Stomach (tissue), 4 donors: ENCODE measurements at regions not wholly inside any gene's neighbourhood (a gene's known extent, or its start where the extent isn't known, plus 50 kb on each side); places are given as distances from the start of the nearest gene placed in this dataset.

Source experiments
- EP300 ChIP-seq: sonication (generic); formaldehyde crosslinking; IDR thresholded peaks from one replicate; pipeline ENCODE4 v1.6.1; 2017; ENCODE audit warnings: antibody characterized with exemption
- POLR2A ChIP-seq, 4 donors: fragments of 450-650 bp; IDR thresholded peaks; one replicate each; pipeline ENCODE4 v1.6.1; 2016; ENCODE audit warnings: antibody characterized with exemption in 4 of 4, control low read depth in 2 of 4, mild to moderate bottlenecking in 1 of 4, moderate library complexity in 1 of 4
- POLR2AphosphoS5 ChIP-seq, 3 donors: sonication (generic); formaldehyde crosslinking; IDR thresholded peaks; one replicate each; pipeline ENCODE4 v1.6.1; 2016; ENCODE audit warnings: antibody characterized with exemption in 3 of 3
- TF ChIP-seq, protein P1 (sequence below), 7 experiments: fragments of 450-650 bp in 4 of 7; fragments of 200-600 bp in 3 of 7; sonication (generic) in 3 of 7; IDR thresholded peaks; one replicate each; pipeline ENCODE4 v1.5.1; 2016 to 2019; ENCODE audit warnings: antibody characterized with exemption in 7 of 7, control low read depth in 2 of 7, mild to moderate bottlenecking in 1 of 7

DNA sequence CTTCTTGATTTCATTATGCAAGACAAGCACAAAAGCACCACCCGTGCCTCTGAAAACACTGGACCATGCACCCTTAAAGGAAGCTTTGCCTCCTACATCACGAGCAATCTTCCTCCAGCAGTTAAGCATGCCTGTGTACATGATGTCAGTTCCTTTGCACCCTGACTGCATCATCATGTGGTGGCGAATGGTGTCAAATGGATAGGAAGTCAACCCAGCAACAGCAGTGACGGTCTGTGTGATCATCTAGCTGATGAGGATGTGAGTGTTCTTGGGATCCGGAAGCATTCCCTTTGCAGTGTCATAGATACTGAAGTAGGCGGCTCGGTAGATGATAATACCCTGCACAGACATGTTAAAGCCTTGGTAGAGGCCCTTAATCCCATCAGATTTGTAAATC lies 240.7 kb upstream of the FAM98A start:
- TF ChIP-seq, protein P1, sequence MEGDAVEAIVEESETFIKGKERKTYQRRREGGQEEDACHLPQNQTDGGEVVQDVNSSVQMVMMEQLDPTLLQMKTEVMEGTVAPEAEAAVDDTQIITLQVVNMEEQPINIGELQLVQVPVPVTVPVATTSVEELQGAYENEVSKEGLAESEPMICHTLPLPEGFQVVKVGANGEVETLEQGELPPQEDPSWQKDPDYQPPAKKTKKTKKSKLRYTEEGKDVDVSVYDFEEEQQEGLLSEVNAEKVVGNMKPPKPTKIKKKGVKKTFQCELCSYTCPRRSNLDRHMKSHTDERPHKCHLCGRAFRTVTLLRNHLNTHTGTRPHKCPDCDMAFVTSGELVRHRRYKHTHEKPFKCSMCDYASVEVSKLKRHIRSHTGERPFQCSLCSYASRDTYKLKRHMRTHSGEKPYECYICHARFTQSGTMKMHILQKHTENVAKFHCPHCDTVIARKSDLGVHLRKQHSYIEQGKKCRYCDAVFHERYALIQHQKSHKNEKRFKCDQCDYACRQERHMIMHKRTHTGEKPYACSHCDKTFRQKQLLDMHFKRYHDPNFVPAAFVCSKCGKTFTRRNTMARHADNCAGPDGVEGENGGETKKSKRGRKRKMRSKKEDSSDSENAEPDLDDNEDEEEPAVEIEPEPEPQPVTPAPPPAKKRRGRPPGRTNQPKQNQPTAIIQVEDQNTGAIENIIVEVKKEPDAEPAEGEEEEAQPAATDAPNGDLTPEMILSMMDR (IDR thresholded peaks at IDR 0.05), result no peak
- TF ChIP-seq POLR2A (IDR thresholded peaks at IDR 0.05) (no peak), POLR2AphosphoS5 (IDR thresholded peaks at IDR 0.05) (no peak), EP300 (no peak)
